ENCODE measurements at regions not wholly inside any gene's neighbourhood (a gene's known extent, or its start where the extent isn't known, plus 50 kb on each side); places are given as distances from the start of the nearest gene placed in this dataset.

- Mint-ChIP-seq H3K36me3 (ENCODE audit: low read depth) (no peaks in the 10 kb centered on the region), H3K27me3 (ENCODE audit: low read depth) (no peaks in the 10 kb centered on the region), H3K4me1 (ENCODE audit: low read depth) (no peaks in the 10 kb centered on the region), H3K4me3 (ENCODE audit: unreplicated experiment) (no peak overlapping the region), H3K9me3 (ENCODE audit: low read depth) (peaks cover 20% of the 10 kb centered on the region), H3K27ac (ENCODE audit: unreplicated experiment) (no peak overlapping the region)
- no peak for DNase-seq (ENCODE audit: low spot score)
- TF ChIP-seq, protein P1, sequence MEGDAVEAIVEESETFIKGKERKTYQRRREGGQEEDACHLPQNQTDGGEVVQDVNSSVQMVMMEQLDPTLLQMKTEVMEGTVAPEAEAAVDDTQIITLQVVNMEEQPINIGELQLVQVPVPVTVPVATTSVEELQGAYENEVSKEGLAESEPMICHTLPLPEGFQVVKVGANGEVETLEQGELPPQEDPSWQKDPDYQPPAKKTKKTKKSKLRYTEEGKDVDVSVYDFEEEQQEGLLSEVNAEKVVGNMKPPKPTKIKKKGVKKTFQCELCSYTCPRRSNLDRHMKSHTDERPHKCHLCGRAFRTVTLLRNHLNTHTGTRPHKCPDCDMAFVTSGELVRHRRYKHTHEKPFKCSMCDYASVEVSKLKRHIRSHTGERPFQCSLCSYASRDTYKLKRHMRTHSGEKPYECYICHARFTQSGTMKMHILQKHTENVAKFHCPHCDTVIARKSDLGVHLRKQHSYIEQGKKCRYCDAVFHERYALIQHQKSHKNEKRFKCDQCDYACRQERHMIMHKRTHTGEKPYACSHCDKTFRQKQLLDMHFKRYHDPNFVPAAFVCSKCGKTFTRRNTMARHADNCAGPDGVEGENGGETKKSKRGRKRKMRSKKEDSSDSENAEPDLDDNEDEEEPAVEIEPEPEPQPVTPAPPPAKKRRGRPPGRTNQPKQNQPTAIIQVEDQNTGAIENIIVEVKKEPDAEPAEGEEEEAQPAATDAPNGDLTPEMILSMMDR (IDR thresholded peaks at IDR 0.05): no peak
Observed at GRCh38 chr16:16788004-16788403, 409.1 kb downstream of the NPIPA7 start.

DNA sequence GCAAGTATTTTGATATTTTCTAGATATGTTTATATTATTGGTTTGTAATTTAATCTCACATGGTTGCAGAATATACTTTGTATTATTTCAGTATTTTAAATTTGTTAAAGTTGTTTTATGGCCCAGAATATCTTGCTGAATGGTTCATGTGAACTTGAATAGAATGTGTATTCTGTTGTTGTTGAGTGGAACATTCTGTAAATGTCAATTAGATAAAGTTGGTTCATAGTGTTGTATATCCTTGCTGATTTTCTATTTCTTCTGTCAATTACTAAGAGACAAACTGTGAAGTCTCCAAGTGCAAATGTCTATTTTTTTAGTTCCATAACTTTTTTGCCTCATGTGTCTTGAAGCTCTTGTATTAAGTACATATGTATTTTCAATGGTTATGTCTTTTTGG is 411.7 kb downstream of the NPIPA7 start:
- Mint-ChIP-seq H3K9me3 (ENCODE audit: low read depth) (peaks cover 29% of the 10 kb centered on the region), H3K27me3 (ENCODE audit: low read depth) (no peaks in the 10 kb centered on the region), H3K36me3 (ENCODE audit: low read depth) (no peaks in the 10 kb centered on the region), H3K4me3 (ENCODE audit: unreplicated experiment) (no peak overlapping the region), H3K27ac (ENCODE audit: unreplicated experiment) (no peak overlapping the region), H3K4me1 (ENCODE audit: low read depth) (no peaks in the 10 kb centered on the region)
- DNase-seq (ENCODE audit: low spot score): no peak
- TF ChIP-seq, protein P1 (IDR thresholded peaks at IDR 0.05): no peak

DNA sequence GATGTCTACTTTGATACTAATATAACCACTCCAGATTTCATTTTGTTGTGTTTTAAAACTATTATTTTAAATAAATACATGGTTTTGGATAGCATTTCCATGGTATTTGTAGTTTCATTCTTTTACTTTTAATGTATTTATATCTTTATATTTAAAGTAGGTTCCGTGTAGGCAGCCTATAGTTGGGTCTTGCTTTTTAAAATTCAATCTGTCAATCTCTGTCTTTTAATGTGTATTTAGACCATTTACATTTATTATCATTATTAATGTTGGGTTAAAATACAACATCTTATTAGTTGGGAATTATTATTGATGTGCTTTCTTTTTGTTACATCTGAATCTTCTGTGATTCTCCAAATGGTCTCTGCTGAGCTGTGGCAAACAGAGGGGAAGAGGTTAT is 412.1 kb downstream of the NPIPA7 start:
- no peak overlapping the region for H3K4me3 Mint-ChIP-seq (ENCODE audit: unreplicated experiment)
- H3K27me3 Mint-ChIP-seq (ENCODE audit: low read depth): no peaks in the 10 kb centered on the region
- no peaks in the 10 kb centered on the region for H3K36me3 Mint-ChIP-seq (ENCODE audit: low read depth)
- DNase-seq (ENCODE audit: low spot score): no peak
- H3K27ac Mint-ChIP-seq (ENCODE audit: unreplicated experiment): no peak overlapping the region
- H3K9me3 Mint-ChIP-seq (ENCODE audit: low read depth): peaks cover 33% of the 10 kb centered on the region
- TF ChIP-seq, protein P1 (IDR thresholded peaks at IDR 0.05): no peak
- no peaks in the 10 kb centered on the region for H3K4me1 Mint-ChIP-seq (ENCODE audit: low read depth)

GRCh38 chr16:16797239-16797638 is 418.3 kb downstream of the NPIPA7 start:
- TF ChIP-seq, protein P1 (IDR thresholded peaks at IDR 0.05): no peak
- H3K36me3 Mint-ChIP-seq (ENCODE audit: low read depth): no peaks in the 10 kb centered on the region
- no peak overlapping the region for H3K27ac Mint-ChIP-seq (ENCODE audit: unreplicated experiment)
- no peaks in the 10 kb centered on the region for H3K4me1 Mint-ChIP-seq (ENCODE audit: low read depth)
- DNase-seq (ENCODE audit: low spot score): no peak
- no peaks in the 10 kb centered on the region for H3K27me3 Mint-ChIP-seq (ENCODE audit: low read depth)
- H3K4me3 Mint-ChIP-seq (ENCODE audit: unreplicated experiment): no peak overlapping the region
- peaks cover 21% of the 10 kb centered on the region for H3K9me3 Mint-ChIP-seq (ENCODE audit: low read depth)

- no peak overlapping the region for H3K27ac Mint-ChIP-seq (ENCODE audit: unreplicated experiment)
- H3K36me3 Mint-ChIP-seq (ENCODE audit: low read depth): no peaks in the 10 kb centered on the region
- H3K9me3 Mint-ChIP-seq (ENCODE audit: low read depth): peaks cover 21% of the 10 kb centered on the region
- no peak for DNase-seq (ENCODE audit: low spot score)
- H3K27me3 Mint-ChIP-seq (ENCODE audit: low read depth): no peaks in the 10 kb centered on the region
- H3K4me1 Mint-ChIP-seq (ENCODE audit: low read depth): no peaks in the 10 kb centered on the region
- H3K4me3 Mint-ChIP-seq (ENCODE audit: unreplicated experiment): no peak overlapping the region
- TF ChIP-seq, protein P1 (IDR thresholded peaks at IDR 0.05): no peak
Observed at GRCh38 chr16:16798504-16798903, 419.6 kb downstream of the NPIPA7 start.
